Thyroid gland (tissue), 4 donors: ENCODE measurements at regions not wholly inside any gene's neighbourhood (a gene's known extent, or its start where the extent isn't known, plus 50 kb on each side); places are given as distances from the start of the nearest gene placed in this dataset.

Experiments used
- POLR2A ChIP-seq, 2 donors: fragments of 450-650 bp; IDR thresholded peaks; one replicate each; pipeline ENCODE4 v1.6.1; 2017; ENCODE audit warnings: antibody characterized with exemption in 2 of 2, mild to moderate bottlenecking in 2 of 2, moderate library complexity in 1 of 2
- TF ChIP-seq, protein P1 (sequence below), 6 experiments: fragments of 200-600 bp in 3 of 6; fragments of 450-650 bp in 3 of 6; sonication (generic) in 3 of 6; IDR thresholded peaks; one replicate each; pipeline ENCODE4 v1.5.1; 2016 to 2019; ENCODE audit warnings: antibody characterized with exemption in 6 of 6, mild to moderate bottlenecking in 2 of 6, inconsistent platforms in 1 of 6, moderate library complexity in 1 of 6

DNA sequence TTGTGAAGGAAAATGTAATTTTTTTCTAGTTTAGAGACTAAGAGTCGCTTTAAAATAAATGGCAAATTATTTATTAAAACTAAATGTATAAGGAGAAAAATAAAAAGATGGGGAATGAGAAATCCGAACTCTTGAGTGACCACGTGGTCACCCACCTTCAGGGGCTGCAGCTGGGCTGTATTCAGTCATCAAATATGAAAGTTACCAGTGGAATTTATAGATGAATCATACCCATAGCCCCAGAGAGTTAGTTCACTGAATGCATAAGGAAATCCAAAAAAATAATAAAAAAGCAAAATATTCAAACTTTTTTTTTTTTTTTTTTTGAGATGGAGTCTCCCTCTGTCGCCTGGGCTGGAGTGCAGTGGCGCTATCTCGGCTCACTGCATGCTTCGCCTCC is 947.7 kb upstream of the ADGRB3 start:
- TF ChIP-seq, protein P1, sequence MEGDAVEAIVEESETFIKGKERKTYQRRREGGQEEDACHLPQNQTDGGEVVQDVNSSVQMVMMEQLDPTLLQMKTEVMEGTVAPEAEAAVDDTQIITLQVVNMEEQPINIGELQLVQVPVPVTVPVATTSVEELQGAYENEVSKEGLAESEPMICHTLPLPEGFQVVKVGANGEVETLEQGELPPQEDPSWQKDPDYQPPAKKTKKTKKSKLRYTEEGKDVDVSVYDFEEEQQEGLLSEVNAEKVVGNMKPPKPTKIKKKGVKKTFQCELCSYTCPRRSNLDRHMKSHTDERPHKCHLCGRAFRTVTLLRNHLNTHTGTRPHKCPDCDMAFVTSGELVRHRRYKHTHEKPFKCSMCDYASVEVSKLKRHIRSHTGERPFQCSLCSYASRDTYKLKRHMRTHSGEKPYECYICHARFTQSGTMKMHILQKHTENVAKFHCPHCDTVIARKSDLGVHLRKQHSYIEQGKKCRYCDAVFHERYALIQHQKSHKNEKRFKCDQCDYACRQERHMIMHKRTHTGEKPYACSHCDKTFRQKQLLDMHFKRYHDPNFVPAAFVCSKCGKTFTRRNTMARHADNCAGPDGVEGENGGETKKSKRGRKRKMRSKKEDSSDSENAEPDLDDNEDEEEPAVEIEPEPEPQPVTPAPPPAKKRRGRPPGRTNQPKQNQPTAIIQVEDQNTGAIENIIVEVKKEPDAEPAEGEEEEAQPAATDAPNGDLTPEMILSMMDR (IDR thresholded peaks at IDR 0.05): no peak
- no peak for TF ChIP-seq POLR2A (IDR thresholded peaks at IDR 0.05)
